Astrocyte of the hippocampus (primary cell): ENCODE measurements at regions not wholly inside any gene's neighbourhood (a gene's known extent, or its start where the extent isn't known, plus 50 kb on each side); places are given as distances from the start of the nearest gene placed in this dataset.

ENCODE experiments used
- DNase-seq: peaks from one replicate; pipeline ENCODE4 v3.0.0; 2011; ENCODE audit warnings: low read depth, low spot score

GRCh38 chr2:120440521-120441350 lies 94.8 kb downstream of the INHBB start:
- DNase-seq: no peak

DNA sequence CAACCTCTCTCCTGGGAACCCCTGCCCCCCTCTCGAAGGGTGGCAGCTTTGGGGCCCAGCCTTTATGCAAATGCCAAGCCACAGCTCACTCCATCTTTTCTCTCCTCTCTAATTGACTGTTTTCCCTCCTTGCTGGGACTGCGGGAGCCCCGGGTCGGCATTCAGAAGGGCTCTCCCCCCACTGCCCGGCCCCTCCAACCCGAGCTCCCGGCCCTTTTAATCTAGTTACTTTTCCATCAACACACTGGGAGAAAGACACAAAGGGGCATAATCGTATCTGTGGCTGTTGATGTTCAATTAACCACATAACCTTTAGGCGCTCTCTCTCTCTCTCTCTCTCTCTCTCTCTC lies 95.4 kb downstream of the INHBB start:
- DNase-seq: no peak

GRCh38 chr2:120441744-120442471 lies 96.0 kb downstream of the INHBB start:
- peak; percentile 87 for DNase-seq

- no peak for DNase-seq
These were observed 96.6 kb downstream of the INHBB start for GRCh38 chr2:120442541-120442922.

DNA sequence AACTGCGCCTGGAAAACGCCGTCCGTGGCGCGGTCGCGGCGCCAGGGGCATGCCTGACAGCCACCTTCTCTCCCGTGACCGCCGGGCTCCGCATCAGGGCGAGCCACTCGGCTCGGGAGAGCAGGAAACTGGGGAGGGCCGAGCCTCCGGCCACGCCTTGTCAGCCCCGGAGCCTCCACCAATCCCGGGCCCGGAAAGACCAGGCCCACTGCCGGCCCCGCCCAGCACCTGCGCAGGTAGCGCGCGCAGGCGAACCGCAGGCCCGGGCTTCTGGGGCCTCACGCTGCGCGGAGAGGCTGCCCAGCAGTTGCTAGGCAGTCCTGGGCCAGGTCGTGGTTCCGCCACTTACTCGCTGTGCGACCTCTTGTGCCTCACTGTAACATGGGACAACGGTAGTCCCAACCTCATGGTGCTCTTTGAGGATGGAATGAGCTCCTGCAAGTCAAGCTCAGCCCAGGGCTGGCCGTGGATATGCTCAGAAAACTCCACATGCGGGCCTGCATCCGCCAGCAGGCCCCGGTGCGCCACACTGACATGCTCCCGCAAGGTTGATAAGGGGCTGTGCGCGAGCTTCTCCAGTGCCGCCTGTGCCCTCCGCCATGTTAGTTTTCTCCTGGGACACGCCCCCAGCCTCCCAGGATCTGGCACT lies 97.1 kb downstream of the INHBB start:
- no peak for DNase-seq

DNA sequence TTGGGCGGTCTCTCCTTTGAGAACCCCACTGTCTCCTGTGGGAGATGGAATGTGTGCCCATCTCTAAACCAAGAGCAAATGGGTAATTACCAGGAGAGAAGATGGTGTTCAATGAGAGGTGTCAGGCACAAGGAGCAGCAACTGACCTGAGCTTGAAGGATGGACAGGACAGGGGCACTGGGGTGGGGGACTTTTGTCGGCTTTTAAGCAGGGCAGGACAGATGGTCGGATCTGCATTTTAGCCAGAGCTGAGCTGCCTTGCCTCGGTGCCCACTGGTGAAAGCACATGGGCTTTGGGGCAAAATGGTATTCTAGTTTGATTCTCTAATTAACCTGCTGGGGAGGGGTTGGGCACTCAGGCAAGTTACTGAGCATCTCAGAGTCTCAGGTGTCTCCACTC lies 98.0 kb downstream of the INHBB start:
- no peak for DNase-seq

DNA sequence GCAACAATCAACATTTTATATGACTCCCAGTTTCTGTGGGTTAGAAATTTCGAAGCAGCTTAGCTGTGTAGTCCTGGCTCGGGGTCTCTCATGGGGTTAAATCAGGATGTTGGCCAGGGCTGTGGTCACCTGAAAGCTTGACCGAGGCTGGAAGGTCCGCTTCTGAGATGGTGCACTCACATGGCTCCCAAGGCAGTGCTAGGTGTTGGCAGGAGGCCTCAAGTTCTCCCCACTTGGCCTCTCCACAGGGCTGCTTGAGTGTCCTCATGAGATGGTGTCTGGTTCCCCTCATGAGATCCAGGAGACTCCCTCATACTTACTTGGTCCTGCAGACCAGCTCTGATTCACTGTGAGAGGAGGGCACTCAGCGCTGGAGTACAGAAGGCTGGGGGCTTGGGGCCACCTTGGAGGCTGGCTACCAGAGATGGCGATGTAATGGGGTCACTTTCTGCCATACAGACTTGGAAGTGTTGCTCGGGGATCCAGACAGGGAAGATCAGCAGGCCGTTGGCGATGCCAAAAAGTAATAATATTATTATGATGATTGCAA lies 98.8 kb downstream of the INHBB start:
- DNase-seq: no peak

GRCh38 chr2:120445449-120446143 lies 99.7 kb downstream of the INHBB start:
- DNase-seq: no peak

GRCh38 chr2:120446236-120447126 lies 100.5 kb downstream of the INHBB start:
- DNase-seq: no peak

DNA sequence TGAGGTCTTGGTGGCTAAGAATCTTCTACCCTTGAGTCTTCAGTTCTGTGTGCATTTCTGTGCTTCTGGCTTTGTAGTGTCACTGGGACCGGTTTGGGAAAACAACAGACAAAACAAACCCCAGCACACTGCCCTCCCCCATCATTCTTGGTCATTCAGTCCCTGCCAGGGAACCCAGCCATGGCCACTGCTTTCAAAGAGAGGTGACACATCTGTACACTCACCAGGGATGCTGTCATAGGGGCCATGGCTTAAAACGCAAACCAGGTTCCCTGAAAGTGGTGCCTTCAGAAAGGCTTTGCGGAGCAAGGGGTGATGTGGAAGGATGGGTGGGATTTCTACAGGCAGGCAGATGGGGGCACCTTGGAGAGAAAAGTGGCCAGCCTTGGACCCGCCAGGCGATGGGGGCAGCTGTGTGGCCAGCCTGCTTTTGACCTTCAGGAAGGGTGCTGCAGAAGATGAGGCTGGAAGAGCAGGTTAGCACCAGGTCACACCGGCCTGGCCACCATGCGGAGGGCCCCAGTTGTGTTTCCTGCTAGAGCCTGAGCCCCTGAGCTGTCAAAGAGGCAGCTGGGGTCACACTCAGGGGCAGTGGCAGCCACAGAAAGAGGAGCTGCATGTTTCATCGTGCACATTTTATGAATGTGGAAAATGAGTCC lies 101.3 kb downstream of the INHBB start:
- DNase-seq: no peak

DNA sequence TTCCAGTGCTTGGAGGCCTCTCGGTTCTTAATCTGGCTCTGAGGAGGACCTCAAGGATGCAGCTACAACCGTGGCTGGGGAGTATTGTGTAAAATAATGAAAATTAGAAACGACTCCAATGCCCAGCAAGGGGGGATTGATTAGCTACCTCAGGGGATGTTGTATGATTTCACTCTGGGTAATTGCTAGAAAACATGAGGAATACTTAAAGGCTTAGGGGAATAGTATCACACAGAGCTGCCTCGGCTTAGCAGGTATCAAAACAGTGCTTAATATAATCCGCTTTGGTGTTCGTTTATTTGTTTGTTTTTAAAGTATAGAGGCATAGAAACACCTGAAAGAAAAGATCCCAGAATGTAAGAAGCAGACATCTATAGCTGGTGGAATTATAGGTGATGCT lies 102.5 kb downstream of the INHBB start:
- DNase-seq: no peak

DNA sequence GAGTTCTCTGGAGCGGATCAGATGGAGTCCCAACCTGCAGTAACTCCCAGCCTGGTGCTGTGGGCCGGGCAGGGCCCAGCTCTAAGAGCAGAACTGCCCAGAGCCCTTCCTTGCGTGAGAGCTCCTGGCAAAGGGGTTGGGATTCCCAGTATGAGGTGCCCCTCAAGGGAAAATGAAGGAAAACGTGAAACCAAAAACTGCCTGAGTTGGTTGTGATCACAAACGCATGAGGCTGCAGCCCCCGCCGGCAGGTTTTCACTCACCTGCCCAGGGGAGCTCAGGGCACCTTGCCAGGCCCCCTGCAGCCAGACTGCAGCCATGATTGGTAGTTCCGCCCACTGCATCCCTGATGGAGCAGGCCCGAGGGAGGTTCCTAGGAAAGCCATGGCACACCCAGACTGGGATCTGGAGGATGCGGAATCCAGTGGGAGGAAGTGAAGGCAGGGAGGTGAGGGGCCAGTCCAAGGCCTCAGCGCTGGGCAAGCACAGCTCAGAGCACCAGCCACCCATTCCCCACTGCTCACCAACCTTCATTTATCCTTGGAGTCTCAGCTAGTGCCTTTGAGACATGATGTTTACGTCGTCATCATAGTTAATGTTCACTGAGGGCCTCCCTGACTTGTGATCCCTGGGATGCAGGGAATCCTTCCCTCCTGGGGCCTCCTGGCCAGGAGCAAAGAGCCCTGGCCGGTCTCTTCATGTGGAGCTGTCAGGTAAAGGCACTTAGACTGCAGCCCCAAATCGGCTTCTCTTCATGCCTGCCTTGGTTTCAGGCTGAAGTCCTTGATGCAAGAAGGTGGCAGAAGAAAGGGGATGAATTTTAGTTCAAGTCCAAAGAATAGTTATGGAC lies 103.2 kb downstream of the INHBB start:
- DNase-seq: no peak

- no peak for DNase-seq
These were observed 104.4 kb downstream of the INHBB start for GRCh38 chr2:120450196-120450820.

DNA sequence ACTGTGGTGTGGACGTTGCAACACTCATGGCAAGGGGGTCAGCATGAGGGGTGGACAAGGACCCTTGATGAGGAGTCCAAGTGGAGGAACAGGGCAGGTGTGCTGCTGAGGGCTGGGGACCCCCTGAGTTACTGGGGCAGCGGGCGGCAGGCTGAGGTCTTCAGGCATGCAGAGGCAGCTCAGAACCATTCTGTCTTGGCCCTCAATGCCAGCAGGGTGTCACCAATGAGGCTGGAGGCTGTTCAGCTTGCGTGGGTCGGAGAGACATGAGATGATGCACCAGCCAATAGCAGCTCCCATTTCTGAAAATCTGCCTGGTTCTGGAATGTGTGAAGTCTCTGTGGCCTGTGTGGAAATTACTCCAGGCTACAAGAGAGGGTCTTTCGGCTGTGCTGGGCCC lies 105.4 kb downstream of the INHBB start:
- DNase-seq: no peak

DNA sequence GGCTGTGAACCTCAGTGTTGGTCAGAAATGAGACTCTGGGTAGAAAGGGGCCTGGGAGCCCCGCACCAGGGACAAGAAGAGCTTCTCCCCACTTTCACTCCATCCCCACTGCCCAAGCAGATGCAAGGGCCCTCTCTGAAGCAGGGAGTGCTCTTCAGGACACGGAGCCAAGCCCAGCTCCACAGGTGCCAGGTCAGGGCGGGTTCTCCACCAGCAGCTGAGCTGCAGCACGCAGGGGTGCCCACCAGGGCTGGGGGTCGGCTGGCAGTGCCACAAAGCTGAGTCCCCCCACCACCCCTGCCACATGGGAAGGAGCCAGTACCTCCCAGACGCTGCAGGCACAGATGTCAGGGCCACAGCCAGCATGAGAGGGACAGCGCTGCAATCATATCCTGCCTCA lies 106.2 kb downstream of the INHBB start:
- DNase-seq: no peak

DNA sequence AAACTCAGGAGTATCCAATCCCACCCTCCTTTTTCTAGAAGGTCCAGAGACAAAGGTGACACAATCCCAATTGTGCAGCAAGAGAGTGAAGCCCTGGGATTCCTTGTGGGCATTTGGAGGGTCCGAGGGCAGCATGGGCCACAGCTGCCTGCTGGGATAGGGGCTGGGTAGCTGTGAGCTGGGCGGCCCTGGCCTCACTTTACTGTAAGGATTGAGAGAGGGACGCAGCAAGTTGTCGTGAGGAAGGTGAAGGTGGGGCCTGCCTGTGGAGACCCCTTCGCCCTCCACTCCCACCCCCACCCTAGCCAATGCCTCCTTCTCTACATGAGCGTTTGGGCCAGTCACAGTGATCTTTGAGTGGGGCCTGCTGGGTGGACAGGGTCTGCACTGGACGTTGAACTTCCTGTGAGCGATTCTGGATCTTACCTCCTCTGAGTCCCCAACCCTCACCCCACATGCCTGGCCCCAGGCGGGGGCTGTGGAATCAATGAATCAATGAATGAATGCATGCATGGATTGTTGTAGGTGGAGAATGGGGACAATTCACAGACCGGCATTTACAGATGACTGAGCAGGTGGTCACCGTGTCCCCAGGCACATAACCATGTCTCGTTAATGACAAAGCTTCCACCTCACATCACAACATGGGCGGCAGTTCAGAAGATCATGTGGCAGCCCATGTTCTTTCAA lies 107.2 kb downstream of the INHBB start:
- no peak for DNase-seq

GRCh38 chr2:120453635-120453998 lies 107.7 kb downstream of the INHBB start:
- DNase-seq: no peak

DNA sequence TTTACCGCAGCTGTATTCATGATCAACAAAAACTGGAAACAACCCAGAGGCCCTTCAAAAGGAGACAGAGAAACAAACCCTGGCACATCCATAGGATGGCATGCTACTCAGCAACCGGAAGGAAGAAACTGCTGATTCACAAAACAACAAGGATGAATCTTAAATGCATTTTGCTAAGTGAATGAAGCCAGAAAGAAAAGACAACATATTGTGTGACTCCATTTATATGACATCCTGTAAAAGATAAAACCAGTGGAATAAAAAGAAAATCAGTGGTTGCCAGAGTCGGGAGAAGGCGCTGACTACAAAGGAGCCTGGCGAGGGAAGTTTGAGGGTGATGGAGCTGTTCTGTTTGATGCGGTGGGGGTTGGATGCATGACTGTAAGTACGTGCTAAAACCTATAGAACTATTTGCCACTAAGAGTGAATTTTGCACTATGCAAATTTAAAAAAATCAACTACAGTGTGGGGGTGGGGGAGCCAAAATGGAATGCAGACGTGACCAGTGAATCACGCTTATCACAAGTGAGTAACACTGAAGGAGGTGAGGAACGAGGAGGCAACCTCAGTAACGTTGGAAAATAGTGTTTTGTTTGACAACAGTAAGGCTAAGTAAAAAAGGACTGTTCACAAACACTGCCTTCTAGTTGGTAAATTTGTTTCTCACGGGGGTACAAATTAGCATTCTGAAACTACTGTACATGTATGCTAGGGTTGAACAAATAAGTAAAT lies 108.9 kb downstream of the INHBB start:
- DNase-seq: no peak
